Suprapubic skin (tissue), 3 donors: ENCODE measurements at regions not wholly inside any gene's neighbourhood (a gene's known extent, or its start where the extent isn't known, plus 50 kb on each side); places are given as distances from the start of the nearest gene placed in this dataset.

Source experiments
- CTCF ChIP-seq, 2 donors: fragments of 200-600 bp in 1 of 2; fragments of 450-650 bp in 1 of 2; sonication (generic) in 1 of 2; IDR thresholded peaks; one replicate each; pipeline ENCODE4 v1.5.1; 2016 to 2019; ENCODE audit warnings: antibody characterized with exemption in 2 of 2, mild to moderate bottlenecking in 1 of 2, moderate library complexity in 1 of 2
- POLR2A ChIP-seq, 2 donors: fragments of 450-650 bp; IDR thresholded peaks; one replicate each; pipeline ENCODE4 v1.6.1; 2017; ENCODE audit warnings: antibody characterized with exemption in 2 of 2, mild to moderate bottlenecking in 2 of 2, moderate library complexity in 2 of 2

DNA sequence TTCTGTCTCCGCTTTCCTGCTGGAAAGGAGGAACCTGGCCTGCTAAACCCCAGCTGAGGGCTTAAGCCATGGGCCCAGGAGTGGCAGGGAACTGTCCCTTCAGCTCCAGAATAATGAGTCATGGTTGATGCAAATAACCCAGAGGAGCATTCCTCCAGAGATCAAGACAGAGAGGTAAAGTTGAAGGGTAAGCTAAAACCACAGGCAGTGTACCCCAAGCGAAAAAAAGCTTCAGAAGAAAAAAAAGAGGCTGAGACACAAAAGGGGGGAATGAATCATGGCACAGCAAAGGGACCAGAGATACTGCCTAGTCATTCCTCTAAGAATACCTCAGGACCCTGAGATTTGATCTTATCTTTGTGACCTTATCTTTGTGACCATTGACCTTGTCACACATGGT lies 199.5 kb upstream of the TAS2R1 start:
- TF ChIP-seq POLR2A (IDR thresholded peaks at IDR 0.05) (no peak), CTCF (IDR thresholded peaks at IDR 0.05) (no peak)
